IMR-90 (cell line): ENCODE measurements at regions not wholly inside any gene's neighbourhood (a gene's known extent, or its start where the extent isn't known, plus 50 kb on each side); places are given as distances from the start of the nearest gene placed in this dataset.

Experiments used
- ATAC-seq: fragments of 200-7000 bp; cut with Tn5 transposase; 2 replicates; pipeline ENCODE4 v1.9.1; 2020; ENCODE audit warnings: low read depth, mild to moderate bottlenecking, moderate library complexity
- BruUV-seq: library from RNA; stranded (reverse); fragments of 400-500 nt; replicated peaks from 2 replicates; lab custom pipeline; 2021; lab: Mats Ljungman, UMichigan
- CTCF ChIA-PET: fragments of 300-600 bp; formaldehyde crosslinking; extraction: SDS; loops from one replicate; lab custom pipeline; 2021; ENCODE audit warnings: antibody characterized with exemption; lab: Yijun Ruan, JAX
- POLR2A ChIA-PET: fragments of 300-600 bp; sonication (Branson Sonifier 250); formaldehyde crosslinking; loops from one replicate; lab custom pipeline; 2022; ENCODE audit warnings: antibody characterized with exemption; ENCODE audit not compliant: unreplicated experiment; lab: Charles Lee
- DNase-seq: peaks from one replicate; pipeline ENCODE4 v3.0.0; 2013
- H2AFZ ChIP-seq: replicated peaks from 2 replicates; pipeline ENCODE3; 2013; ENCODE audit warnings: low read length, mild to moderate bottlenecking; ENCODE audit not compliant: poor library complexity
- H2AK5ac ChIP-seq: 2 replicates; pipeline ENCODE4 v1.6.1; 2013; ENCODE audit warnings: low read depth, low read length, inconsistent platforms
- H2AK9ac ChIP-seq: replicated peaks from 2 replicates; pipeline ENCODE3; 2013; ENCODE audit warnings: mild to moderate bottlenecking, low read depth, low read length, moderate library complexity; ENCODE audit not compliant: poor library complexity
- H2BK120ac ChIP-seq: 2 replicates; pipeline ENCODE4 v1.6.1; 2013; ENCODE audit warnings: low read depth, low read length, inconsistent platforms
- H2BK15ac ChIP-seq: 3 replicates; pipeline ENCODE4 v1.6.1; 2013; ENCODE audit warnings: low read depth, low read length, inconsistent platforms
- H2BK20ac ChIP-seq: 2 replicates; pipeline ENCODE4 v1.6.1; 2013; ENCODE audit warnings: low read depth, mild to moderate bottlenecking, inconsistent platforms, low read length, moderate library complexity
- H2BK5ac ChIP-seq: 2 replicates; pipeline ENCODE4 v1.6.1; 2013; ENCODE audit warnings: mild to moderate bottlenecking, low read depth, low read length, inconsistent platforms; ENCODE audit not compliant: poor library complexity, severe bottlenecking
- H3K14ac ChIP-seq: replicated peaks from 2 replicates; pipeline ENCODE4 v1.6.1; 2013; ENCODE audit warnings: low read depth, low read length, inconsistent platforms
- H3K18ac ChIP-seq: 2 replicates; pipeline ENCODE4 v1.6.1; 2013; ENCODE audit warnings: low read depth, low read length, control low read depth
- H3K23ac ChIP-seq: 2 replicates; pipeline ENCODE4 v1.6.1; 2013; ENCODE audit warnings: low read depth, low read length, inconsistent platforms
- H3K27ac ChIP-seq: 2 replicates; pipeline ENCODE4 v1.5.1; 2013; ENCODE audit warnings: mild to moderate bottlenecking, control low read depth, low read length; ENCODE audit not compliant: insufficient read depth
- H3K27me3 ChIP-seq: 2 replicates; pipeline ENCODE4 v1.6.1; 2013; ENCODE audit warnings: low read length; ENCODE audit not compliant: control insufficient read depth, insufficient read depth
- H3K36me3 ChIP-seq: 2 replicates; pipeline ENCODE4 v1.6.1; 2013; ENCODE audit warnings: low read length, mixed read lengths; ENCODE audit not compliant: control insufficient read depth, insufficient read depth
- H3K4ac ChIP-seq: 2 replicates; pipeline ENCODE4 v1.6.1; 2013; ENCODE audit warnings: low read depth, low read length, inconsistent platforms
- H3K4me1 ChIP-seq: 2 replicates; pipeline ENCODE4 v1.6.1; 2013; ENCODE audit warnings: low read length, mixed read lengths; ENCODE audit not compliant: control insufficient read depth, insufficient read depth
- H3K4me2 ChIP-seq: 2 replicates; pipeline ENCODE4 v1.6.1; 2013; ENCODE audit warnings: low read depth, mild to moderate bottlenecking, control low read depth, low read length, moderate library complexity
- H3K4me3 ChIP-seq: 2 replicates; pipeline ENCODE4 v1.5.1; 2013; ENCODE audit warnings: low read depth, mild to moderate bottlenecking, control low read depth, low read length, moderate library complexity; ENCODE audit not compliant: insufficient read depth
- H3K56ac ChIP-seq: 2 replicates; pipeline ENCODE4 v1.6.1; 2013; ENCODE audit warnings: low read length, inconsistent platforms; ENCODE audit not compliant: insufficient read depth; ENCODE audit errors: extremely low read depth
- H3K79me1 ChIP-seq, 2 experiments: 2 replicates each; pipeline ENCODE4 v1.6.1; 2013; ENCODE audit warnings: low read length in 2 of 2, inconsistent platforms in 1 of 2, low read depth in 1 of 2
- H3K9ac ChIP-seq: 2 replicates; pipeline ENCODE4 v1.6.1; 2013; ENCODE audit warnings: low read depth, low read length, control low read depth
- H3K9me1 ChIP-seq: 2 replicates; pipeline ENCODE4 v1.6.1; 2013; ENCODE audit warnings: low read length, inconsistent platforms; ENCODE audit not compliant: insufficient read depth
- H3K9me3 ChIP-seq: 2 replicates; pipeline ENCODE4 v1.6.1; 2013; ENCODE audit warnings: low read length; ENCODE audit not compliant: control insufficient read depth, insufficient read depth
- H4K20me1 ChIP-seq: 2 replicates; pipeline ENCODE4 v1.6.1; 2013; ENCODE audit warnings: low read length, inconsistent platforms; ENCODE audit not compliant: insufficient read depth
- H4K5ac ChIP-seq: 2 replicates; pipeline ENCODE4 v1.6.1; 2013; ENCODE audit warnings: mild to moderate bottlenecking, low read depth, low read length, control low read depth
- H4K8ac ChIP-seq, 2 experiments: 2 replicates each; pipeline ENCODE4 v1.6.1; 2013; ENCODE audit warnings: low read depth in 2 of 2, low read length in 2 of 2, control low read depth in 1 of 2, inconsistent platforms in 1 of 2
- H4K91ac ChIP-seq: 2 replicates; pipeline ENCODE4 v1.6.1; 2013; ENCODE audit warnings: low read depth, low read length, inconsistent platforms; ENCODE audit not compliant: insufficient read depth
- BHLHE40 ChIP-seq: fragments of 150-350 bp; IDR thresholded peaks from 2 replicates; pipeline ENCODE4 v1.6.1; 2016; ENCODE audit warnings: mild to moderate bottlenecking, low read depth, low read length
- FOS ChIP-seq: fragments of 150-350 bp; IDR thresholded peaks from 2 replicates; pipeline ENCODE4 v1.6.1; 2016; ENCODE audit warnings: low read depth, low read length
- MAFK ChIP-seq: IDR thresholded peaks from 2 replicates; pipeline ENCODE4 v1.6.1; 2012; ENCODE audit warnings: low read depth, low read length, improper control_type of control experiment
- MAZ ChIP-seq: IDR thresholded peaks from 2 replicates; pipeline ENCODE4 v1.6.1; 2012; ENCODE audit warnings: low read depth, mild to moderate bottlenecking, low read length, improper control_type of control experiment, moderate library complexity, borderline replicate concordance
- MXI1 ChIP-seq: IDR thresholded peaks from 2 replicates; pipeline ENCODE4 v1.6.1; 2012; ENCODE audit warnings: low read depth, mild to moderate bottlenecking, low read length, moderate library complexity, borderline replicate concordance
- NFE2L2 ChIP-seq: fragments of 150-350 bp; IDR thresholded peaks from 2 replicates; pipeline ENCODE4 v1.6.1; 2016; ENCODE audit warnings: low read depth, mild to moderate bottlenecking, low read length
- POLR2A ChIP-seq: IDR thresholded peaks from 2 replicates; pipeline ENCODE4 v1.6.1; 2012; ENCODE audit warnings: mild to moderate bottlenecking, low read depth, low read length
- RCOR1 ChIP-seq: IDR thresholded peaks from 2 replicates; pipeline ENCODE4 v1.6.1; 2012; ENCODE audit warnings: mild to moderate bottlenecking, low read length, improper control_type of control experiment; ENCODE audit not compliant: insufficient replicate concordance
- RFX5 ChIP-seq: IDR thresholded peaks from 2 replicates; pipeline ENCODE4 v1.8.0; 2012; ENCODE audit warnings: low read depth, mild to moderate bottlenecking, low read length, moderate library complexity
- WGBS, 2 experiments: methylation state at CpG; one replicate each; pipeline versions ENCODE4 v1.1.5 to v1.1.7; 2013; ENCODE audit warnings: missing lambda C conversion rate in 2 of 2; ENCODE audit not compliant: insufficient read length in 1 of 2; ENCODE audit errors: extremely low coverage in 2 of 2; 5-methylcytosine and 5-hydroxymethylcytosine counted together
- dilution Hi-C: fragments of 300-500 bp; cut with HindIII; formaldehyde crosslinking; loops from one replicate; pipeline ENCODE4 v1.14.3; 2018; ENCODE audit warnings: low sequenced_read_pairs; ENCODE audit not compliant: unreplicated experiment
- in situ Hi-C: fragments of 300-500 bp; cut with MboI; formaldehyde crosslinking; loops from 3 replicates; pipeline ENCODE4 v1.14.3; 2019; ENCODE audit warnings: low sequenced_read_pairs, inconsistent platforms, mixed read lengths
- intact Hi-C: fragments of 100-400 bp; cut with micrococcal nuclease; formaldehyde crosslinking; loops from 2 replicates; pipeline ENCODE4 v1.10.0; 2022
- TF ChIP-seq, protein P1 (sequence below): fragments of 150-350 bp; IDR thresholded peaks from 2 replicates; pipeline ENCODE4 v1.6.1; 2016; ENCODE audit warnings: low read depth, mild to moderate bottlenecking, low read length, moderate library complexity, borderline replicate concordance
- TF ChIP-seq, protein P2 (sequence below): fragments of 150-350 bp; IDR thresholded peaks from 2 replicates; pipeline ENCODE4 v1.6.1; 2017; ENCODE audit warnings: mild to moderate bottlenecking, antibody characterized with exemption, low read length, low read depth

DNA sequence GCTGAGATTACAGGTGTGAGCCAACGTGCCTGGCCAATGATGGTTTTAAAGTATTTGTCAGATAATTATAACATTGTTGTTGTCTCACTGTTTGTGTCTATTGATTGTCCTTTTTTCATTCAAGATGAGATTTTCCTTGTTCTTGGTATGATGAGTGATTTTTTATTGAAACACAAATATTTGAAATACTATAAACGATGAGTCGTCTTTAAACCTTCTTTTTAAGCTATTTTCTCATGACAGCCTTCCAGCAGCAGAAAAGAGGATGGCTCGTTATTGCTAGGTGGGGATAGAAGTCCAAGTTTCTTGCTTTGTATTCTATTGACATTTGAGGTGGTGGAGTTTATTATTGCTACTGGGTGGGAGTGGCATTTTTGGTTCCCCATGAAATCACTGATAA is 61.7 kb upstream of the MDFIC2 start:
- no peak for DNase-seq
- TF ChIP-seq NFE2L2, result no peak
- no peak for TF ChIP-seq POLR2A
- no peak for TF ChIP-seq MAZ
- TF ChIP-seq RFX5, result no peak
- TF ChIP-seq RCOR1, result no peak
- TF ChIP-seq, protein P1, sequence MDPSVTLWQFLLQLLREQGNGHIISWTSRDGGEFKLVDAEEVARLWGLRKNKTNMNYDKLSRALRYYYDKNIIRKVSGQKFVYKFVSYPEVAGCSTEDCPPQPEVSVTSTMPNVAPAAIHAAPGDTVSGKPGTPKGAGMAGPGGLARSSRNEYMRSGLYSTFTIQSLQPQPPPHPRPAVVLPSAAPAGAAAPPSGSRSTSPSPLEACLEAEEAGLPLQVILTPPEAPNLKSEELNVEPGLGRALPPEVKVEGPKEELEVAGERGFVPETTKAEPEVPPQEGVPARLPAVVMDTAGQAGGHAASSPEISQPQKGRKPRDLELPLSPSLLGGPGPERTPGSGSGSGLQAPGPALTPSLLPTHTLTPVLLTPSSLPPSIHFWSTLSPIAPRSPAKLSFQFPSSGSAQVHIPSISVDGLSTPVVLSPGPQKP, result no peak
- TF ChIP-seq MXI1, result no peak
- TF ChIP-seq BHLHE40, result no peak
- TF ChIP-seq, protein P2, sequence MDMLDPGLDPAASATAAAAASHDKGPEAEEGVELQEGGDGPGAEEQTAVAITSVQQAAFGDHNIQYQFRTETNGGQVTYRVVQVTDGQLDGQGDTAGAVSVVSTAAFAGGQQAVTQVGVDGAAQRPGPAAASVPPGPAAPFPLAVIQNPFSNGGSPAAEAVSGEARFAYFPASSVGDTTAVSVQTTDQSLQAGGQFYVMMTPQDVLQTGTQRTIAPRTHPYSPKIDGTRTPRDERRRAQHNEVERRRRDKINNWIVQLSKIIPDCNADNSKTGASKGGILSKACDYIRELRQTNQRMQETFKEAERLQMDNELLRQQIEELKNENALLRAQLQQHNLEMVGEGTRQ, result no peak
- no peak for TF ChIP-seq FOS
- TF ChIP-seq MAFK, result no peak
- H3K36me3 ChIP-seq, result no peaks in the 10 kb centered on the region
- intact Hi-C loops, result no loop called here
- no peak overlapping the region for H3K9ac ChIP-seq
- H3K18ac ChIP-seq, result no peak overlapping the region
- H2BK5ac ChIP-seq, result no peak overlapping the region
- H2AK5ac ChIP-seq, result no peak overlapping the region
- H3K9me1 ChIP-seq, result no peaks in the 10 kb centered on the region
- in situ Hi-C loops, result no loop called here
- H2BK120ac ChIP-seq, result no peak overlapping the region
- ChIA-PET CTCF (interaction anchor here (0.6 kb wide), 1 partner anchor 1224 kb away, joined by 3 read pairs; no protein-coding TSS in a partner anchor), POLR2A (no interaction called here)
- ATAC-seq, result no peak
- H3K27ac ChIP-seq, result no peak overlapping the region
- dilution Hi-C loops, result no loop called here
- H4K91ac ChIP-seq, result no peak overlapping the region
- H4K5ac ChIP-seq, result no peak overlapping the region
- H3K4me1 ChIP-seq, result no peaks in the 10 kb centered on the region
- no peaks in the 10 kb centered on the region for H3K79me1 ChIP-seq
- no TSS peak for BruUV-seq
- H3K4me2 ChIP-seq, result no peak overlapping the region
- H3K27me3 ChIP-seq, result no peaks in the 10 kb centered on the region
- H3K14ac ChIP-seq, result no peak overlapping the region
- H3K9me3 ChIP-seq, result no peaks in the 10 kb centered on the region
- no peak overlapping the region for H3K4me3 ChIP-seq
- H2AK9ac ChIP-seq, result no peak overlapping the region
- H3K23ac ChIP-seq, result no peak overlapping the region
- no peak overlapping the region for H2BK20ac ChIP-seq
- no peaks in the 10 kb centered on the region for H4K20me1 ChIP-seq
- WGBS, 2 experiments, result no CpG with 5 or more reads among the region's 4 CpGs
- no peak overlapping the region for H4K8ac ChIP-seq
- no peak overlapping the region for H2BK15ac ChIP-seq
- no peak overlapping the region for H3K4ac ChIP-seq
- H3K56ac ChIP-seq, result no peak overlapping the region
- H2AFZ ChIP-seq, result no peak overlapping the region
